GM12801 (cell line): ENCODE measurements at regions not wholly inside any gene's neighbourhood (a gene's known extent, or its start where the extent isn't known, plus 50 kb on each side); places are given as distances from the start of the nearest gene placed in this dataset.

Experiments
- CTCF ChIP-seq: IDR thresholded peaks from one replicate; pipeline ENCODE4 v1.5.1; 2011; ENCODE audit warnings: control low read depth; ENCODE audit not compliant: insufficient read length; ENCODE audit errors: extremely low read depth

- no peak for TF ChIP-seq CTCF
Measured at GRCh38 chr13:107413005-107413404, 802.3 kb downstream of the LIG4 start.

GRCh38 chr13:107407074-107407473, 808.3 kb downstream of the LIG4 start:
- no peak for TF ChIP-seq CTCF

- TF ChIP-seq CTCF = no peak
Measured at GRCh38 chr13:107395927-107396662, 819.2 kb downstream of the LIG4 start.

GRCh38 chr13:107392205-107392604, 823.1 kb downstream of the LIG4 start:
- TF ChIP-seq CTCF = no peak

- TF ChIP-seq CTCF = no peak
Measured at GRCh38 chr13:107387525-107387924, 819.6 kb upstream of the ARGLU1 start.

- TF ChIP-seq CTCF = no peak
Measured at GRCh38 chr13:107379407-107380155, 811.6 kb upstream of the ARGLU1 start.

GRCh38 chr13:107376341-107377125, 808.6 kb upstream of the ARGLU1 start:
- TF ChIP-seq CTCF = no peak
